OCI-LY1 (cell line): ENCODE measurements at regions not wholly inside any gene's neighbourhood (a gene's known extent, or its start where the extent isn't known, plus 50 kb on each side); places are given as distances from the start of the nearest gene placed in this dataset.

Experiments used
- H2AFZ ChIP-seq: fragments of 200-600 bp; sonication (generic), shearing (Covaris generic); 2 replicates; pipeline ENCODE4 v1.6.0; 2014; ENCODE audit warnings: antibody characterized with exemption, mild to moderate bottlenecking, low read length
- H3F3A ChIP-seq: fragments of 200-600 bp; sonication (generic), shearing (Covaris generic); 2 replicates; pipeline ENCODE4 v1.6.0; 2014; ENCODE audit warnings: mild to moderate bottlenecking, antibody characterized with exemption, low read length, moderate library complexity; ENCODE audit not compliant: insufficient read depth
- H3K27ac ChIP-seq: fragments of 200-600 bp; sonication (generic); 2 replicates; pipeline ENCODE4 v1.5.1; 2014; ENCODE audit warnings: low read length, mixed run types, mild to moderate bottlenecking, low read depth; ENCODE audit not compliant: poor library complexity, severe bottlenecking
- H3K27me3 ChIP-seq: fragments of 200-600 bp; sonication (generic); 2 replicates; pipeline ENCODE4 v1.6.0; 2014; ENCODE audit warnings: antibody characterized with exemption, mild to moderate bottlenecking, low read length, moderate library complexity; ENCODE audit not compliant: insufficient read depth
- H3K36me3 ChIP-seq: fragments of 200-600 bp; sonication (generic); 2 replicates; pipeline ENCODE4 v1.6.1; 2014; ENCODE audit warnings: mild to moderate bottlenecking, antibody characterized with exemption, low read length, moderate library complexity, mixed read lengths; ENCODE audit not compliant: insufficient read depth
- H3K4me1 ChIP-seq: fragments of 200-600 bp; sonication (generic); 2 replicates; pipeline ENCODE4 v1.5.1; 2014; ENCODE audit warnings: mild to moderate bottlenecking, low read length, moderate library complexity; ENCODE audit not compliant: insufficient read depth, severe bottlenecking
- H3K4me2 ChIP-seq: fragments of 200-600 bp; sonication (generic), shearing (Covaris generic); 2 replicates; pipeline ENCODE4 v1.6.1; 2014; ENCODE audit warnings: low read length
- H3K4me3 ChIP-seq: fragments of 200-600 bp; sonication (generic); 2 replicates; pipeline ENCODE4 v1.5.1; 2014; ENCODE audit warnings: low read length, low read depth, mild to moderate bottlenecking, mixed read lengths; ENCODE audit not compliant: poor library complexity, severe bottlenecking
- H3K79me2 ChIP-seq: fragments of 200-600 bp; shearing (Covaris generic); 2 replicates; pipeline ENCODE4 v1.6.1; 2016; ENCODE audit warnings: mixed run types, low read length, mixed read lengths; ENCODE audit not compliant: insufficient read depth
- H3K9ac ChIP-seq: fragments of 200-600 bp; sonication (generic), shearing (Covaris generic); 2 replicates; pipeline ENCODE4 v1.6.1; 2014; ENCODE audit warnings: mild to moderate bottlenecking, low read length, mixed read lengths
- H3K9me2 ChIP-seq: fragments of 200-600 bp; sonication (generic), shearing (Covaris generic); 2 replicates; pipeline ENCODE4 v1.6.1; 2014; ENCODE audit warnings: low read depth, mild to moderate bottlenecking, low read length, mixed read lengths
- H3K9me3 ChIP-seq: fragments of 200-600 bp; shearing (Covaris generic); 2 replicates; pipeline ENCODE4 v1.6.1; 2014; ENCODE audit warnings: low read length, mixed read lengths
- H4K20me1 ChIP-seq: fragments of 200-600 bp; sonication (generic), shearing (Covaris generic); 2 replicates; pipeline ENCODE4 v1.6.0; 2016; ENCODE audit warnings: mild to moderate bottlenecking, low read length; ENCODE audit not compliant: insufficient read depth
- EZH2 ChIP-seq: fragments of 200-600 bp; sonication (generic), shearing (Covaris generic); IDR thresholded peaks from 2 replicates; pipeline ENCODE4 v1.8.0; 2017; ENCODE audit warnings: borderline replicate concordance, mixed run types, mild to moderate bottlenecking, antibody characterized with exemption, low read length, moderate library complexity, mixed read lengths
- TF ChIP-seq, protein P1 (sequence below): fragments of 200-600 bp; sonication (generic), shearing (Covaris generic); IDR thresholded peaks from 2 replicates; pipeline ENCODE4 v1.5.1; 2017; ENCODE audit warnings: mild to moderate bottlenecking, antibody characterized with exemption, low read length, moderate library complexity, mixed read lengths

DNA sequence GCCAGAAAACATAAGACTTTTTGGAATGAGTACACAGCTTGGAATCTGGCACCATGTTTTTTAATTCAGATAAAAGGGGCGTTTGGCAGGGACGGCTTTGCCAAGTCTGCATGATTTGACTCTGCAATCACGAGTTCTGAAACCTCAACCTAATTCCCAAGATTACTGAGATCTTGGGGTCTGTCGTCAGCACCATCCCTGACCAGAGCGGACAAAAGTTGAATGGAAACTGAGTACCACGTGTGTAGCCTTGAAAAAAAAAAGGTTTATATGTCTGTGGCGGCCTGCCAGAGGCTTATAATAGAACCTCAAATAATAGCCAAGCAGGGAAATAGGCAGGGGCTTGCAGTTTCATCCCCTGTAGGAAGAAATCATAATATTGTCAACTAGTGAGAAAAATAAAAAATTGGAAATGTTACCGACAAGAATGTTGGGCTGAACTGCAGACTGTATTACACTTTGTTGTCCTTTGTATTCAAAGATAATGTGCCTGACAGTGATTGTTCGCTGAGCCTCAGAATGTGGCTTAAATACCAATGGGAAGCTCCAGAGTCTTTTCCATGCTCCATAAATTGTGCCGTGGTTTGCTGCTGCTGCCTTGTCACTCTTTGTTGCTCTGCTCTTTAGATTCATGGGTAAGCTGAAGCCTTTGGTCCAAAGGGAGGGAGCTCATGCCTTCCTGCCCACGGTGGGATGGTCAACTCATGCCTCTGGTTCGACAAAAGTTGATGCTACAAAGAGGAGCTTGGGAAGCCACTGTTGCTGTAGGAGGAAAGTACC, 118.8 kb upstream of the ARID1B start:
- Histone ChIP-seq H3K79me2 (no peaks in the 10 kb centered on the region), H3K36me3 (no peaks in the 10 kb centered on the region), H3K4me1 (peaks cover 34% of the 10 kb centered on the region), H3F3A (no peaks in the 10 kb centered on the region), H4K20me1 (no peaks in the 10 kb centered on the region), H3K4me2 (no peak overlapping the region), H3K9me2 (no peaks in the 10 kb centered on the region), H3K9ac (no peak overlapping the region), H3K27me3 (no peaks in the 10 kb centered on the region), H2AFZ (no peak overlapping the region), H3K9me3 (peaks cover 5% of the 10 kb centered on the region; the same call in 1 of the 2 replicates), H3K27ac (no peak overlapping the region), H3K4me3 (no peak overlapping the region)
- no peak for TF ChIP-seq EZH2
- TF ChIP-seq, protein P1, sequence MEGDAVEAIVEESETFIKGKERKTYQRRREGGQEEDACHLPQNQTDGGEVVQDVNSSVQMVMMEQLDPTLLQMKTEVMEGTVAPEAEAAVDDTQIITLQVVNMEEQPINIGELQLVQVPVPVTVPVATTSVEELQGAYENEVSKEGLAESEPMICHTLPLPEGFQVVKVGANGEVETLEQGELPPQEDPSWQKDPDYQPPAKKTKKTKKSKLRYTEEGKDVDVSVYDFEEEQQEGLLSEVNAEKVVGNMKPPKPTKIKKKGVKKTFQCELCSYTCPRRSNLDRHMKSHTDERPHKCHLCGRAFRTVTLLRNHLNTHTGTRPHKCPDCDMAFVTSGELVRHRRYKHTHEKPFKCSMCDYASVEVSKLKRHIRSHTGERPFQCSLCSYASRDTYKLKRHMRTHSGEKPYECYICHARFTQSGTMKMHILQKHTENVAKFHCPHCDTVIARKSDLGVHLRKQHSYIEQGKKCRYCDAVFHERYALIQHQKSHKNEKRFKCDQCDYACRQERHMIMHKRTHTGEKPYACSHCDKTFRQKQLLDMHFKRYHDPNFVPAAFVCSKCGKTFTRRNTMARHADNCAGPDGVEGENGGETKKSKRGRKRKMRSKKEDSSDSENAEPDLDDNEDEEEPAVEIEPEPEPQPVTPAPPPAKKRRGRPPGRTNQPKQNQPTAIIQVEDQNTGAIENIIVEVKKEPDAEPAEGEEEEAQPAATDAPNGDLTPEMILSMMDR = no peak

DNA sequence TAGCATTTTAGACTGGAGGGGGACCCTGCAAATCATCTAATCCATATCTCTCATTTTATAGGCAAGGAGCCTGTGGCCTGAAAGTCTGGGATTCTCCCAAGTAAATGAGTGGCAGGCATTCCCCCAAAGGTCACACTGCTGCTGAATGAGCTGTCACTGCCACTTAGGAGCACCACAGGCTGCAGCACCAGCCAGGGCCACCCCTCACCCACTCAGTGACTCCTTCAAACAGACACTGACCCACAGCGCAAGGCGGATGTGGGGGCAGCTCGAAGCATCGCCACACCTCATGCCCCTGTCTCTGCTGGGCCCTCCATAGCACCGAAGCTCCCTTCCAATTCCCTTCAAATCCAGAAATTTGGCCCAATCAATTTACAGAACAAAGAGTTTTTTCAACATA, 119.9 kb upstream of the ARID1B start:
- peaks cover 32% of the 10 kb centered on the region for H3K4me1 ChIP-seq
- no peak overlapping the region for H3K27ac ChIP-seq
- H3F3A ChIP-seq = no peaks in the 10 kb centered on the region
- no peak overlapping the region for H3K9ac ChIP-seq
- no peak overlapping the region for H3K4me3 ChIP-seq
- H3K9me3 ChIP-seq = 0 out of 2 replicates have a peak, but pooled peaks cover 3% of the 10 kb centered on the region
- no peaks in the 10 kb centered on the region for H3K27me3 ChIP-seq
- no peak overlapping the region for H3K4me2 ChIP-seq
- H3K9me2 ChIP-seq = no peaks in the 10 kb centered on the region
- no peak for TF ChIP-seq EZH2
- H2AFZ ChIP-seq = no peak overlapping the region
- no peaks in the 10 kb centered on the region for H3K36me3 ChIP-seq
- H3K79me2 ChIP-seq = no peaks in the 10 kb centered on the region
- no peaks in the 10 kb centered on the region for H4K20me1 ChIP-seq

DNA sequence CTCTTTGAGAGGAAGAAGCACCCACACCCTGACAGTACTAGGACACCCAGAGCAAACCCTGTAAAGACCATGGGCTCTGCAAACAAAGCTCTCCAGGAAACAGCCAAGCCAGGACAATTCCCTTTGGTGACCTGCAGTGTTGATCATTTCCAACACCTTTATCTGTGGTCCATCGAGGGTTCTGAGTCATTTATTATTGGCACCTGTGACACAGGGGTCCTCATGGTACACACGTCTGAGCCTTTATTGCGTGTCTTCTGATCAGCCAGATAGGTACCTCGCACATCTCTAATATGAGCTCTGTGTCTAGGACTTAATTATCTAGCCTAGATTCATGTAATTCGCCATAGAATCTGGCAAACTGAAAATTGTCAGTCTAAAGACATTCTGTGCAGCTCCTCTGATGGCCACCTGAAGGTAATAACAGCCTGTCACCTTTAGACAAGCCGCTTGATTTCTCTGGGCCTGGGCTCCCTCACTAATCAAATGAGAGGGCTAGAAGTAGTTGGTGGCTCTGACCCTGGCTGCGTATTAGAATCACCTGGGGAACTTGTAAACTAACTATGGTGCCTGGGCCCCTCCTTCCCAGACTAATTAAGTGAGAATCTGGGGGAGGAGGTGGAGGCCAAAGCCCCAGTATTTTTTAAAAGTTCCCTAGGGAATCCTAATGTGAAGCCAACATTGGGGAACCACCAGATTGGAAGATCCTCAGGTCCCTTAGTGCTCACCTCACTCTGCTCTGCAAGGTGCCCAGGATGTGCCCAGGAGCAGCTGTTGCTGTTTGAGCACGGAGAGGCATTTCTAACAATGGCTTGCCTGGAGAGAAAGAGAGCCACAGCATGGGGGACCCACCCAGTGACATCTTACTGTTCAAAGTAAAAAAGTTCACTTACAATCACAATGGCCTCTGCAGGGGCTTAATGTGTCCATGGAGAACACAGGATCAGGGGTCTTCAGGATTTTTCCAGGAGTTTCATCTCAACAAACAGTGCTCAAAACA, 122.0 kb upstream of the ARID1B start:
- Histone ChIP-seq H3K9ac (no peak overlapping the region), H3K27ac (no peak overlapping the region), H3K36me3 (no peaks in the 10 kb centered on the region), H3F3A (no peaks in the 10 kb centered on the region), H2AFZ (no peak overlapping the region), H3K4me1 (peaks cover 24% of the 10 kb centered on the region), H3K4me3 (no peak overlapping the region), H3K79me2 (no peaks in the 10 kb centered on the region), H3K9me2 (no peaks in the 10 kb centered on the region), H4K20me1 (no peaks in the 10 kb centered on the region), H3K9me3 (0 out of 2 replicates have a peak, but pooled peaks cover 7% of the 10 kb centered on the region), H3K27me3 (no peaks in the 10 kb centered on the region), H3K4me2 (no peak overlapping the region)
- TF ChIP-seq, protein P1 = no peak
- TF ChIP-seq EZH2 = no peak
